K562 (cell line): ENCODE measurements at regions not wholly inside any gene's neighbourhood (a gene's known extent, or its start where the extent isn't known, plus 50 kb on each side); places are given as distances from the start of the nearest gene placed in this dataset.

Experiments
- DMBX1 ChIP-seq: fragments of 250-450 bp; sonication (Bioruptor Pico); IDR thresholded peaks from 2 replicates; pipeline ENCODE4 v1.8.0; 2022; ENCODE audit warnings: inconsistent platforms, mild to moderate bottlenecking, moderate library complexity, borderline replicate concordance
- NFYB ChIP-seq: IDR thresholded peaks from 2 replicates; pipeline ENCODE4 v1.6.1; 2011; ENCODE audit warnings: mild to moderate bottlenecking, moderate library complexity; ENCODE audit not compliant: insufficient read length; ENCODE audit errors: extremely low read depth
- TBP ChIP-seq: optimal IDR thresholded peaks from 2 replicates; pipeline ENCODE3; 2011; ENCODE audit warnings: low read depth, low read length, improper control_type of control experiment
- TFE3 ChIP-seq: fragments of 450-650 bp; formaldehyde crosslinking; IDR thresholded peaks from 2 replicates; pipeline ENCODE4 v1.4.0; 2020; ENCODE audit warnings: mild to moderate bottlenecking, mixed read lengths
- THRB ChIP-seq: fragments of 450-650 bp; formaldehyde crosslinking; conservative IDR thresholded peaks from 2 replicates; pipeline ENCODE4 v1.4.0; 2022; ENCODE audit warnings: mild to moderate bottlenecking, missing genetic modification characterization
- YY1 ChIP-seq, 3 experiments: IDR thresholded peaks; 2 replicates each; pipeline ENCODE4 v1.6.1; 2011; ENCODE audit warnings: low read length in 2 of 3, mild to moderate bottlenecking in 2 of 3, moderate library complexity in 2 of 3, borderline replicate concordance in 1 of 3, control low read depth in 1 of 3, low read depth in 1 of 3; ENCODE audit not compliant: insufficient read depth in 3 of 3, insufficient replicate concordance in 2 of 3, control insufficient read depth in 1 of 3, insufficient read length in 1 of 3; ENCODE audit errors: extremely low read depth in 1 of 3
- ZBTB7A ChIP-seq: IDR thresholded peaks from 2 replicates; pipeline ENCODE4 v1.6.1; 2011; ENCODE audit warnings: low read depth, mild to moderate bottlenecking, low read length, moderate library complexity, borderline replicate concordance; ENCODE audit not compliant: control insufficient read depth
- ZFPM2 ChIP-seq: fragments of 250-450 bp; sonication (Bioruptor Pico); IDR thresholded peaks from 2 replicates; pipeline ENCODE4 v1.5.1; 2022; ENCODE audit warnings: mild to moderate bottlenecking
- ZNF124 ChIP-seq: sonication (generic); formaldehyde crosslinking; IDR thresholded peaks from 2 replicates; pipeline ENCODE4 v1.8.1; 2022; ENCODE audit warnings: missing genetic modification reagents
- ZNF408 ChIP-seq: fragments of 250-450 bp; sonication (Bioruptor Pico); IDR thresholded peaks from 2 replicates; pipeline ENCODE4 v1.4.0; 2020; ENCODE audit warnings: low read depth, mild to moderate bottlenecking, moderate library complexity

GRCh38 chr5:99763021-99763774 is 772.0 kb upstream of the FAM174A start (continued):
- TF ChIP-seq DMBX1 (CRISPR knock-in tag) (no peak), ZFPM2 (CRISPR knock-in tag) (no peak), ZNF124 (CRISPR knock-in tag) (no peak), ZBTB7A (no peak), THRB (CRISPR knock-in tag) (no peak), TFE3 (CRISPR knock-in tag) (no peak), TBP (no peak), NFYB (no peak), ZNF408 (CRISPR knock-in tag) (no peak), YY1 (IDR thresholded peaks at IDR 0.05; ENCODE audit: borderline replicate concordance in 1 of 3, control insufficient read depth in 1 of 3, extremely low read depth in 1 of 3, insufficient read depth in 3 of 3, insufficient read length in 1 of 3, insufficient replicate concordance in 2 of 3, low read depth in 1 of 3, low read length in 2 of 3) (no peak)
